ENCODE measurements at regions not wholly inside any gene's neighbourhood (a gene's known extent, or its start where the extent isn't known, plus 50 kb on each side); places are given as distances from the start of the nearest gene placed in this dataset.

GRCh38 chr14:35989736-35990135 lies 163.6 kb downstream of the BRMS1L start:
- 94 to 97% methylated on average over 4 of the region's 4 CpGs for WGBS, 2 donors
- no peak for DNase-seq

GRCh38 chr14:35988972-35989690 lies 163.0 kb downstream of the BRMS1L start:
- WGBS, 2 donors, result 85 to 89% methylated on average over 12 of the region's 12 CpGs
- Histone ChIP-seq H3K4me3 (ENCODE audit: low read length in 2 of 2) (no peak overlapping the region), H3K27ac (ENCODE audit: low read depth in 1 of 2, low read length in 2 of 2) (no peak overlapping the region), H3K27me3 (ENCODE audit: control insufficient read depth in 1 of 2, insufficient read depth in 2 of 2, low read length in 1 of 2) (no peaks in the 10 kb centered on the region), H3K36me3 (ENCODE audit: control insufficient read depth in 1 of 2, insufficient read depth in 2 of 2, low read length in 1 of 2) (no peaks in the 10 kb centered on the region), H3K4me1 (ENCODE audit: control insufficient read depth in 1 of 2, insufficient read depth in 2 of 2, low read length in 2 of 2) (no peaks in the 10 kb centered on the region), H3K9me3 (ENCODE audit: control insufficient read depth, low read length) (no peaks in the 10 kb centered on the region)
- ATAC-seq (ENCODE audit: low FRiP score) (no peak), DNase-seq (no peak)
- intact Hi-C loops (cut with DNase I), result no loop called here

More at GRCh38 chr14:35989736-35990135, 163.6 kb downstream of the BRMS1L start:
- H3K4me3 ChIP-seq (ENCODE audit: low read length in 2 of 2), result no peak overlapping the region
- no peaks in the 10 kb centered on the region for H3K9me3 ChIP-seq (ENCODE audit: control insufficient read depth, low read length)
- intact Hi-C loops (cut with DNase I), result no loop called here
- H3K4me1 ChIP-seq (ENCODE audit: control insufficient read depth in 1 of 2, insufficient read depth in 2 of 2, low read length in 2 of 2), result no peaks in the 10 kb centered on the region
- H3K27ac ChIP-seq (ENCODE audit: low read depth in 1 of 2, low read length in 2 of 2), result no peak overlapping the region
- H3K27me3 ChIP-seq (ENCODE audit: control insufficient read depth in 1 of 2, insufficient read depth in 2 of 2, low read length in 1 of 2), result no peaks in the 10 kb centered on the region
- no peaks in the 10 kb centered on the region for H3K36me3 ChIP-seq (ENCODE audit: control insufficient read depth in 1 of 2, insufficient read depth in 2 of 2, low read length in 1 of 2)
- ATAC-seq (ENCODE audit: low FRiP score), result no peak

GRCh38 chr14:35988550-35988949 lies 162.4 kb downstream of the BRMS1L start:
- no peak for ATAC-seq (ENCODE audit: low FRiP score)
- Histone ChIP-seq H3K9me3 (ENCODE audit: control insufficient read depth, low read length) (no peaks in the 10 kb centered on the region), H3K27me3 (ENCODE audit: control insufficient read depth in 1 of 2, insufficient read depth in 2 of 2, low read length in 1 of 2) (no peaks in the 10 kb centered on the region), H3K36me3 (ENCODE audit: control insufficient read depth in 1 of 2, insufficient read depth in 2 of 2, low read length in 1 of 2) (no peaks in the 10 kb centered on the region), H3K27ac (ENCODE audit: low read depth in 1 of 2, low read length in 2 of 2) (no peak overlapping the region), H3K4me3 (ENCODE audit: low read length in 2 of 2) (no peak overlapping the region), H3K4me1 (ENCODE audit: control insufficient read depth in 1 of 2, insufficient read depth in 2 of 2, low read length in 2 of 2) (no peaks in the 10 kb centered on the region)
- 83 to 89% methylated on average over 7 of the region's 7 CpGs for WGBS, 2 donors
- no peak for DNase-seq
- intact Hi-C loops (cut with DNase I), result no loop called here

DNA sequence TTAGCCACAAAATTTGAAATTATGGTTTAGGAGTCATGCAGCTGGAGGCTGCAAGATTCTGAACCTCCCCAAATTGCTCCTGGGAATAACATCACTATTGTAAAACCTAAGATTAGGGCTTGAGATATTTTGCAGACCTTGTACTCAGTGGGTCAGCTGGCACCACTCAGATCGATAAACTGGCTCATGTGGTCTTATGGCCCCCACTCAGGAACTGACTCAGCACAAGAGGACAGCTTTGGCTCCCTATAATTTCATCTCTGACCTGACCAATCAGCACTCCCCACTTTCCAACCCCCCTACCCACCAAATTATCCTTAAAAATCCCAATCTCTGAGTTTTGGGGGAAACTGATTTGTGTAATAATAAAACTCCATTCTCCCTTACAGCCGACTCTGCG lies 161.6 kb downstream of the BRMS1L start:
- Histone ChIP-seq H3K4me1 (ENCODE audit: control insufficient read depth in 1 of 2, insufficient read depth in 2 of 2, low read length in 2 of 2) (no peaks in the 10 kb centered on the region), H3K9me3 (ENCODE audit: control insufficient read depth, low read length) (peaks cover 2% of the 10 kb centered on the region), H3K36me3 (ENCODE audit: control insufficient read depth in 1 of 2, insufficient read depth in 2 of 2, low read length in 1 of 2) (no peaks in the 10 kb centered on the region), H3K27me3 (ENCODE audit: control insufficient read depth in 1 of 2, insufficient read depth in 2 of 2, low read length in 1 of 2) (no peaks in the 10 kb centered on the region), H3K27ac (ENCODE audit: low read depth in 1 of 2, low read length in 2 of 2) (no peak overlapping the region), H3K4me3 (ENCODE audit: low read length in 2 of 2) (no peak overlapping the region)
- DNase-seq, result no peak
- intact Hi-C loops (cut with DNase I), result no loop called here
- no peak for ATAC-seq (ENCODE audit: low FRiP score)
- WGBS, 2 donors, result 76 to 78% methylated on average over 3 of the region's 3 CpGs

DNA sequence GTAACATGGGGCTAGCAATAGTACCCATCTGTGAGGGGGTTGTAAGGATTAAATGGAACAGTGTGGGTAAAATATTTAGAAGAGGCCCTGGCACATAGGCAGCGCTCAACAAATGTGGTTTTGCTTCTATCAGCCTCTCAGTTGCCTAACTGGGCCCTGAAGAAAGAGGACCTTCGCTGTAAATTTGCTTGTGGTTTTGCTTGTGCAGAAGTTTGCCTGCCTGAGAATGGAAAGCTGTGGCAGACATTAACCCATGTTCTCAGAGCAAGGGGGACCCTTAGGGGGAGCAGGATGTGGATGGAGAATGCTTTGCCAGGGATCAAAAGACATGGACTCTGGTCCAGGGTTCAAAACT lies 160.1 kb downstream of the BRMS1L start:
- ATAC-seq (ENCODE audit: low FRiP score), result no peak
- Histone ChIP-seq H3K36me3 (ENCODE audit: control insufficient read depth in 1 of 2, insufficient read depth in 2 of 2, low read length in 1 of 2) (no peaks in the 10 kb centered on the region), H3K4me3 (ENCODE audit: low read length in 2 of 2) (no peak overlapping the region), H3K27me3 (ENCODE audit: control insufficient read depth in 1 of 2, insufficient read depth in 2 of 2, low read length in 1 of 2) (no peaks in the 10 kb centered on the region), H3K9me3 (ENCODE audit: control insufficient read depth, low read length) (peaks cover 2% of the 10 kb centered on the region), H3K4me1 (ENCODE audit: control insufficient read depth in 1 of 2, insufficient read depth in 2 of 2, low read length in 2 of 2) (no peaks in the 10 kb centered on the region), H3K27ac (ENCODE audit: low read depth in 1 of 2, low read length in 2 of 2) (no peak overlapping the region)
- intact Hi-C loops (cut with DNase I), result no loop called here
- 88 to 92% methylated on average over 2 of the region's 2 CpGs for WGBS, 2 donors
- DNase-seq, result no peak

- ATAC-seq (ENCODE audit: low FRiP score) (no peak), DNase-seq (no peak)
- peaks cover 2% of the 10 kb centered on the region for H3K9me3 ChIP-seq (ENCODE audit: control insufficient read depth, low read length)
- H3K27me3 ChIP-seq (ENCODE audit: control insufficient read depth in 1 of 2, insufficient read depth in 2 of 2, low read length in 1 of 2), result no peaks in the 10 kb centered on the region
- no peaks in the 10 kb centered on the region for H3K36me3 ChIP-seq (ENCODE audit: control insufficient read depth in 1 of 2, insufficient read depth in 2 of 2, low read length in 1 of 2)
- no peak overlapping the region for H3K27ac ChIP-seq (ENCODE audit: low read depth in 1 of 2, low read length in 2 of 2)
- intact Hi-C loops (cut with DNase I), result no loop called here
- H3K4me1 ChIP-seq (ENCODE audit: control insufficient read depth in 1 of 2, insufficient read depth in 2 of 2, low read length in 2 of 2), result no peaks in the 10 kb centered on the region
- WGBS, 2 donors, result 56 to 57% methylated on average over 5 of the region's 5 CpGs
- no peak overlapping the region for H3K4me3 ChIP-seq (ENCODE audit: low read length in 2 of 2)
These were observed 159.5 kb downstream of the BRMS1L start for GRCh38 chr14:35985474-35986218.

GRCh38 chr14:35979531-35979930 lies 153.4 kb downstream of the BRMS1L start:
- Histone ChIP-seq H3K27ac (ENCODE audit: low read depth in 1 of 2, low read length in 2 of 2) (no peak overlapping the region), H3K4me3 (ENCODE audit: low read length in 2 of 2) (no peak overlapping the region), H3K27me3 (ENCODE audit: control insufficient read depth in 1 of 2, insufficient read depth in 2 of 2, low read length in 1 of 2) (no peaks in the 10 kb centered on the region), H3K36me3 (ENCODE audit: control insufficient read depth in 1 of 2, insufficient read depth in 2 of 2, low read length in 1 of 2) (no peaks in the 10 kb centered on the region), H3K4me1 (ENCODE audit: control insufficient read depth in 1 of 2, insufficient read depth in 2 of 2, low read length in 2 of 2) (no peaks in the 10 kb centered on the region), H3K9me3 (ENCODE audit: control insufficient read depth, low read length) (peaks cover 2% of the 10 kb centered on the region)
- ATAC-seq (ENCODE audit: low FRiP score) (no peak), DNase-seq (no peak)
- WGBS, 2 donors, result 42 to 44% methylated on average over 6 of the region's 6 CpGs
- intact Hi-C loops (cut with DNase I), result no loop called here

GRCh38 chr14:35978561-35978960 lies 152.4 kb downstream of the BRMS1L start:
- DNase-seq, result no peak
- ATAC-seq (ENCODE audit: low FRiP score), result no peak
- no peaks in the 10 kb centered on the region for H3K27me3 ChIP-seq (ENCODE audit: control insufficient read depth in 1 of 2, insufficient read depth in 2 of 2, low read length in 1 of 2)
- no peaks in the 10 kb centered on the region for H3K36me3 ChIP-seq (ENCODE audit: control insufficient read depth in 1 of 2, insufficient read depth in 2 of 2, low read length in 1 of 2)
- H3K27ac ChIP-seq (ENCODE audit: low read depth in 1 of 2, low read length in 2 of 2), result no peak overlapping the region
- no peaks in the 10 kb centered on the region for H3K4me1 ChIP-seq (ENCODE audit: control insufficient read depth in 1 of 2, insufficient read depth in 2 of 2, low read length in 2 of 2)
- peaks cover 2% of the 10 kb centered on the region for H3K9me3 ChIP-seq (ENCODE audit: control insufficient read depth, low read length)
- 70 to 83% methylated on average over 3 to 6 of the region's 6 CpGs for WGBS, 2 donors
- intact Hi-C loops (cut with DNase I), result no loop called here
- no peak overlapping the region for H3K4me3 ChIP-seq (ENCODE audit: low read length in 2 of 2)

GRCh38 chr14:35975814-35976213 lies 149.7 kb downstream of the BRMS1L start:
- 94 to 96% methylated on average over 4 of the region's 4 CpGs for WGBS, 2 donors
- ATAC-seq (ENCODE audit: low FRiP score), result no peak
- Histone ChIP-seq H3K27me3 (ENCODE audit: control insufficient read depth in 1 of 2, insufficient read depth in 2 of 2, low read length in 1 of 2) (no peaks in the 10 kb centered on the region), H3K4me1 (ENCODE audit: control insufficient read depth in 1 of 2, insufficient read depth in 2 of 2, low read length in 2 of 2) (no peaks in the 10 kb centered on the region), H3K9me3 (ENCODE audit: control insufficient read depth, low read length) (no peaks in the 10 kb centered on the region), H3K27ac (ENCODE audit: low read depth in 1 of 2, low read length in 2 of 2) (no peak overlapping the region), H3K4me3 (ENCODE audit: low read length in 2 of 2) (no peak overlapping the region), H3K36me3 (ENCODE audit: control insufficient read depth in 1 of 2, insufficient read depth in 2 of 2, low read length in 1 of 2) (no peaks in the 10 kb centered on the region)
- intact Hi-C loops (cut with DNase I), result no loop called here
- DNase-seq, result no peak
